ENCODE measurements at regions not wholly inside any gene's neighbourhood (a gene's known extent, or its start where the extent isn't known, plus 50 kb on each side); places are given as distances from the start of the nearest gene placed in this dataset.

DNA sequence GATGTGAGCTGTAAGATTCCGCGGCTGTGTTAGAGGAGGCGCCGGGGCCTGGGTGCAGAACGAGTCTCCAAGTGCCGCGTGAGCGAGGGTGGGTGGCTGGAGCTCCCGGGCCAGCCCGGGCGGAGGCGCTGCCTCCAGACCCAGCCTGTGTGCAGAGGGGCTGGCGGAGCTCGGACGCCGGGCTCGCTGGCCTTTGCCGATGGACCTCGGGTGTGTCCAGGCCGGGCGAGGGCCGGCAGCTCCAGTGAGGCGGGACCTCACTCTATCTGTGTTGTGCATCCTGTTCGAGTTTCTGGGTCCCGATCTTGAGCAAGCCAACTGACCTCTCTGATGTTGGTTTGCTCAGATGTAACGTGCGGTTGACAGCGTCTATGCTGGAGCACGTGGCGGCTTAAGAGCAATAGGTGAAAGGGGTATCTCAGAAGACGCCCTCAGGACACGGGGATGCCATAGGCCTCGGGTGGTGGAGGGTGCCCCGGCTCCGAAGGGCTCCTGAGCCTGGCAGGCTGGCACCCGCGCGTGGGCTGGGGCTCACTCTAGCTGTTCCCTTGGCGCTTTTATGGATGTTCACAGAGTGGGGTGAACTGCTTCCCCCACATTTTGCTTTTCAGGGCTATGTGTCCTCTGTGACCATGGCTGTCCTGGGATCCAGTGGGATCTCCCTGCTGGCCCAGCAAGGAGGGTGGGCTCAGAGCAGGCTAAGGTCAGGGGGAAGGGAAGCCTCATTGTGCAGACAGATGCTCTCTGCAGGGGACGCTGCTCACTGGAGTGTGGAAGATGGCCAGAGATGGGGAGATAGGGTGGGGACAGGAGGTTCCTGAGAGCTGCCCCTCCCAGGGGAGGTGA lies 69.8 kb downstream of the MRPL36 start:
- TF ChIP-seq FOXK2 (IDR thresholded peaks at IDR 0.05) (no peak), ARNT (IDR thresholded peaks at IDR 0.05) (no peak)
- CTCF ChIA-PET: no interaction called here
- DNase-seq (ENCODE audit: extremely low spot score): no peak
- POLR2A ChIA-PET: no interaction called here

- ChIA-PET CTCF (no interaction called here), POLR2A (no interaction called here)
- TF ChIP-seq L3MBTL2 (conservative IDR thresholded peaks at IDR 0.05) (no peak), CTBP1 (IDR thresholded peaks at IDR 0.05; ENCODE audit: borderline replicate concordance) (no peak), FOXK2 (IDR thresholded peaks at IDR 0.05) (no peak), TARDBP (IDR thresholded peaks at IDR 0.05) (no peak), NFRKB (IDR thresholded peaks at IDR 0.05) (no peak), ZNF384 (IDR thresholded peaks at IDR 0.05) (no peak)
Observed at GRCh38 chr5:1728846-1729245, 70.8 kb downstream of the MRPL36 start.

DNA sequence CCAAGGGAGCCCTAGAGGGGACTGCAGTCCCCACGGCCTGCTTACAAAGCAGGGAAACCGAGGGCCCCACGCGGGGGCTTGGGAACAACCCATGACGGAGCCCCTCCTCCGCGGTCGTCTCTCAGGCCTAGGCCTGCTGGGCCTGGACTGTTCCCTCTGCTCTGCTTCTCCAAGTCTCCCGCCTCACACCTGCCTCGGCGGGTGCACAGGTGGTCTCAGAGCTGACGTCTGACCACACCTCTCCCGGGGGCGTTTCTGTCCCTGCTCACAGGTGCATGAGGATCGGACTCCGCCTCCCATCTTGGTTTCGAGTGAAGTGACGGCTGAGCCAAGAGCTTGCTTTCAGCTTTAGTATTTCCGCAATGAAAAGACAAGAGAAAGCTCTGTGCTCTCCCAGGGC lies 72.1 kb downstream of the MRPL36 start:
- no peak for DNase-seq (ENCODE audit: extremely low spot score)
- TF ChIP-seq TARDBP (IDR thresholded peaks at IDR 0.05) (no peak), SUZ12 (IDR thresholded peaks at IDR 0.05) (no peak), SP1 (IDR thresholded peaks at IDR 0.05) (no peak), ELF4 (IDR thresholded peaks at IDR 0.05) (no peak), NFRKB (IDR thresholded peaks at IDR 0.05) (no peak)
- POLR2A ChIA-PET: no interaction called here
- CTCF ChIA-PET: no interaction called here

More at GRCh38 chr5:1728846-1729245, 70.8 kb downstream of the MRPL36 start:
- DNase-seq (ENCODE audit: extremely low spot score): no peak

GRCh38 chr5:1726956-1727355 lies 72.7 kb downstream of the MRPL36 start:
- DNase-seq (ENCODE audit: extremely low spot score): no peak
- ChIA-PET CTCF (no interaction called here), POLR2A (no interaction called here)
- TF ChIP-seq NFRKB (IDR thresholded peaks at IDR 0.05) (no peak), HDGF (IDR thresholded peaks at IDR 0.05; ENCODE audit: borderline replicate concordance) (no peak), L3MBTL2 (conservative IDR thresholded peaks at IDR 0.05) (no peak), ARNT (IDR thresholded peaks at IDR 0.05) (no peak), CTBP1 (IDR thresholded peaks at IDR 0.05; ENCODE audit: borderline replicate concordance) (no peak), TARDBP (IDR thresholded peaks at IDR 0.05) (no peak), PKNOX1 (IDR thresholded peaks at IDR 0.05) (no peak), FOXK2 (IDR thresholded peaks at IDR 0.05) (no peak)

- DNase-seq (ENCODE audit: extremely low spot score): no peak
- TF ChIP-seq PKNOX1 (IDR thresholded peaks at IDR 0.05): no peak
- no peak for TF ChIP-seq ZNF384 (IDR thresholded peaks at IDR 0.05)
- TF ChIP-seq L3MBTL2 (conservative IDR thresholded peaks at IDR 0.05): no peak
- no peak for TF ChIP-seq TARDBP (IDR thresholded peaks at IDR 0.05)
- TF ChIP-seq SP1 (IDR thresholded peaks at IDR 0.05): no peak
- no peak for TF ChIP-seq FOXK2 (IDR thresholded peaks at IDR 0.05)
- TF ChIP-seq FOXA1 (IDR thresholded peaks at IDR 0.05): no peak
- no peak for TF ChIP-seq BHLHE40 (IDR thresholded peaks at IDR 0.05; ENCODE audit: borderline replicate concordance)
- no peak for TF ChIP-seq NFRKB (IDR thresholded peaks at IDR 0.05)
- TF ChIP-seq LEF1 (IDR thresholded peaks at IDR 0.05; ENCODE audit: borderline replicate concordance): no peak
- TF ChIP-seq HDGF (IDR thresholded peaks at IDR 0.05; ENCODE audit: borderline replicate concordance): no peak
- TF ChIP-seq SUZ12 (IDR thresholded peaks at IDR 0.05): no peak
- no peak for TF ChIP-seq ARNT (IDR thresholded peaks at IDR 0.05)
- ChIA-PET POLR2A (no interaction called here), CTCF (no interaction called here)
Observed at GRCh38 chr5:1726469-1726865, 73.2 kb downstream of the MRPL36 start.

DNA sequence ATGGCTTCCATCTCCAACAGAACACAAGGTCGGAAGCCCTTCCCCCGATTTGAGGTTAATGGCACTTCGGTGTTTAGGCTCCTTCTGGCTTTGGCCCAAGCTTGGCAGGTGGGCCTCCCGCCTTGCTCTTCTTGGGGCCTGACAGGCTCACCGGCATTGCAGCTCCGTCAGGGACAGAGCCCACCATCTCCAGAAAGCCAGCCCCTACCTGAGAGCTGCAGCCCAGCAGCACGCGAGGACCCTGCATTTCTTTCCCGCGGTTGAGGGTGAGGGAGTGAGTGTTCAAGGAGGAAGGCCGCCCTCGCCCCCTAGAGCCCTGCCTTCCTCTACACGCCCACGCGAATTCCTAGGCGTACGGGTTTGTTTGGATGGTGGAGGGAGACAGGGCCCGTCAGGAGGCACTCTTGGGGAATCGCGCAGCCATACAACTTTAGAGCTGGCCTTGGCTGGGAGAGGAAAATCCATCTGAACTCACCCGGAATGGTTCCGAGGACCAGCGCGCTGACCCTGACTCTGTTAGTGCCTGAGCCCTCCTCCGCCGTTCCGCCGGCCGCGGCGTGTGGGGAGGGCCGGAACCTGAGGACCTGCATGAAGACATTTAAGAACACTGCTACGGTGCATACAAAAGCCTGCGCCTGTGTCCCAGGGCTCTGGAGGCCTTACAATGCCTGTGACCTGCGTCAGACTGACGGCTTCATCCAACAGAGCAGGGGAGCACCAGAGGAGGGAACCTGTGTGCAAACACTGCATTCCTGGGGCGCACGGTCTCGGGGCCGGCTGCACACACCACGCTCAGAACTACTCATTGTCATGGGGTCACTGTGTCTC lies 73.8 kb downstream of the MRPL36 start:
- CTCF ChIA-PET: no interaction called here
- no peak for TF ChIP-seq FOXA1 (IDR thresholded peaks at IDR 0.05)
- DNase-seq (ENCODE audit: extremely low spot score): no peak
- POLR2A ChIA-PET: no interaction called here

GRCh38 chr5:1724822-1725602 lies 74.6 kb downstream of the MRPL36 start:
- TF ChIP-seq FOXA1 (IDR thresholded peaks at IDR 0.05): no peak
- TF ChIP-seq PKNOX1 (IDR thresholded peaks at IDR 0.05): no peak
- no peak for TF ChIP-seq NFRKB (IDR thresholded peaks at IDR 0.05)
- TF ChIP-seq BHLHE40 (IDR thresholded peaks at IDR 0.05; ENCODE audit: borderline replicate concordance): no peak
- no peak for TF ChIP-seq SUZ12 (IDR thresholded peaks at IDR 0.05)
- no peak for TF ChIP-seq LEF1 (IDR thresholded peaks at IDR 0.05; ENCODE audit: borderline replicate concordance)
- CTCF ChIA-PET: no interaction called here
- DNase-seq (ENCODE audit: extremely low spot score): no peak
- POLR2A ChIA-PET: no interaction called here
